Adipocyte (in vitro differentiated cells): ENCODE measurements at regions not wholly inside any gene's neighbourhood (a gene's known extent, or its start where the extent isn't known, plus 50 kb on each side); places are given as distances from the start of the nearest gene placed in this dataset.
"Not testable (repeated sequence)": the region's sequence is repeated elsewhere in the genome, so short reads cannot be mapped to it uniquely, and the experiment has no call there.

Experiments used
- DNase-seq: peaks from one replicate; pipeline ENCODE4 v3.0.0-alpha.2; 2015; ENCODE audit warnings: low read depth
- H3K27me3 ChIP-seq: replicated peaks from 2 replicates; pipeline ENCODE4 v1.7.0; 2013; ENCODE audit warnings: mild to moderate bottlenecking, low read length, moderate library complexity; ENCODE audit not compliant: control insufficient read depth, insufficient read depth
- H3K36me3 ChIP-seq: 2 replicates; pipeline ENCODE4 v1.7.0; 2013; ENCODE audit warnings: low read length, mild to moderate bottlenecking, moderate library complexity; ENCODE audit not compliant: control insufficient read depth, insufficient read depth, severe bottlenecking
- H3K4me1 ChIP-seq: 2 replicates; pipeline ENCODE4 v1.7.0; 2013; ENCODE audit warnings: mild to moderate bottlenecking, low read length, moderate library complexity; ENCODE audit not compliant: control insufficient read depth, insufficient read depth
- H3K4me3 ChIP-seq: 2 replicates; pipeline ENCODE4 v1.7.0; 2013; ENCODE audit warnings: mild to moderate bottlenecking, low read length, moderate library complexity
- H3K9ac ChIP-seq: 2 replicates; pipeline ENCODE4 v1.7.0; 2013; ENCODE audit warnings: mild to moderate bottlenecking, low read length, moderate library complexity
- H3K9me3 ChIP-seq: 2 replicates; pipeline ENCODE4 v1.7.0; 2013; ENCODE audit warnings: mild to moderate bottlenecking, low read length, moderate library complexity; ENCODE audit not compliant: control insufficient read depth

DNA sequence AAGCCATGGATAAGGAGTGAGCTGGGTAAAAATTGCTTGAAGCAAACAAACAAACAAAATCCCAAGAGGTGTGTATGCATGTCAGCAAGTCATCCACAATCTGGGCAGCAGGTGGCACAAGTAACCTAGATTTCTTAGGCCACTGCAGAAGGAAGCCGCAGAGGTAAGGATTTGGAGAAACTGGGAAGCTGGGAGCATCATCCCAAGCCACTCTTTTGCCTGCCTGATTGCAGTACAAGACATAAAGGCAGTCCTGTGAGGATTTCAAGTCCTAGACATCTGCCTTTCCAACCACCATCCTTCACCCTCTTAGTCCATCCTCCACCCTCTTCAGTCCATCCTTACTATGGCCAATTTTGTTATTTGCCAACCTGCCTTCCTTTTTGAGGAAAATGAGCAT, 67.2 kb upstream of the BMAL1 start:
- H3K4me3 ChIP-seq: no peak overlapping the region
- no peak overlapping the region for H3K9ac ChIP-seq
- no peaks in the 10 kb centered on the region for H3K9me3 ChIP-seq
- no peaks in the 10 kb centered on the region for H3K36me3 ChIP-seq
- peak; percentile 76 for DNase-seq
- peaks cover 28% of the 10 kb centered on the region for H3K4me1 ChIP-seq
- no peaks in the 10 kb centered on the region for H3K27me3 ChIP-seq

DNA sequence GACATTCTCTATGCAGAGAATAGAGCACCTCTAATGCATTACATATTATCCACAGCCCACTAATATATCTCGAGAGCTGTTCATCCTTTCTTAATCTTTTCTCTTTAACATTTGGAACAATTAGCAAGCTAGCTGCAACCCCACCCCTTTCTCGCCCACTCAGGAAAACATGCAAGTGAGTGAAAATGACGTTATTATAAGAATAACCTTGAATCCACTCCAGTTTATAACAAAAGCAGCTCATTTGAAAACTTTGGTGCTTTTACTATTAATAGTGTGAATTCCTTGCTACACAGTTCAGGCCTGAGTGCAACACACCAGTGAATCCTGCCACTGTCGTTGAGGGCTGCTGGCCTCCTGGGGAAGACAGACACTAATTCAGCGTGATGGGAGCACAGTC, 63.3 kb upstream of the BMAL1 start:
- DNase-seq: no peak
- peaks cover 31% of the 10 kb centered on the region for H3K4me1 ChIP-seq
- no peak overlapping the region for H3K4me3 ChIP-seq
- H3K9me3 ChIP-seq: no peaks in the 10 kb centered on the region
- H3K27me3 ChIP-seq: no peaks in the 10 kb centered on the region
- H3K36me3 ChIP-seq: no peaks in the 10 kb centered on the region
- no peak overlapping the region for H3K9ac ChIP-seq

- Histone ChIP-seq H3K27me3 (no peaks in the 10 kb centered on the region), H3K4me3 (no peak overlapping the region), H3K9me3 (no peaks in the 10 kb centered on the region), H3K4me1 (peaks cover 31% of the 10 kb centered on the region), H3K9ac (no peak overlapping the region), H3K36me3 (no peaks in the 10 kb centered on the region)
- peak; percentile 55 for DNase-seq
Measured at GRCh38 chr11:13215149-13215548, 62.4 kb upstream of the BMAL1 start.

DNA sequence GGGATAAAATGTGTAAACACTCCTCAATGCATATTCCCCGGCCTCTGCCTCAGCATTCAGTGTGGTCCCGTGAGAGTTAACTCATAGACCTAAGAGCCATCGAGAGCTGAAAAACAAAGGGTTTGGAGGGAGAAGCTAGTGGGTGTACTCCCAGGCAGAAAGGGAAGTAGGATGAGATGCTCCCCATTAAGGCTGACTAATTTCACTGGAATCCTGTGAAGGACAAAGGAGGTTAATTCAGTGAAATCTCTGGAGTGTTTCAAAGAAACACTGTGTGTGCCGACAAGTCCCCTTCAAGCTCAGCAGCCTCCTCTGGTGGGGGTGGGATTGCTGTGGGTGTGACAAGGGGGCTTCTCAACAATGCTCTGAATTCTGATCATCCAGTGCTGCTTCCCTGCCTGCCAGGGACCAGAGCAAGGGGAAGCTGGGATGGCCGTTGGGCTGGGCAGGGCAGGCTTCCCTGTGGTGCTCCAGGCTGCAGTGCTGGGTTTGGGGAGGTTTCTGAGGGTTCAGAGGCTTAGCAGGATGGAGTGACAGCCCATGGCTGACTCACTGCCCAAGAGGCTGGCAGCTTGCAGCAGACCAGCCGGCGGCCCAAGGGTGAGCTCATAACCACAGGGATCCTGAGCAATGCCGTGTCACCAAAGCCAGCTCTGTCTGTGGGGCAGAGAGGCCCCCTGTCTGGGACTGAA, 61.4 kb upstream of the BMAL1 start:
- Histone ChIP-seq H3K9ac (peak overlapping the region; percentile 77), H3K4me1 (peaks cover 31% of the 10 kb centered on the region), H3K27me3 (no peaks in the 10 kb centered on the region), H3K9me3 (no peaks in the 10 kb centered on the region), H3K4me3 (peak overlapping the region; percentile 51), H3K36me3 (no peaks in the 10 kb centered on the region)
- DNase-seq: peak; percentile 93

- H3K4me1 ChIP-seq: peaks cover 31% of the 10 kb centered on the region
- DNase-seq: no peak
- no peaks in the 10 kb centered on the region for H3K9me3 ChIP-seq
- no peaks in the 10 kb centered on the region for H3K36me3 ChIP-seq
- peak overlapping the region; percentile 13 for H3K9ac ChIP-seq
- H3K4me3 ChIP-seq: no peak overlapping the region
- H3K27me3 ChIP-seq: no peaks in the 10 kb centered on the region
Measured at GRCh38 chr11:13216711-13217075, 60.9 kb upstream of the BMAL1 start.

- peaks cover 28% of the 10 kb centered on the region for H3K4me1 ChIP-seq
- H3K9ac ChIP-seq, H3K4me3 ChIP-seq, DNase-seq, H3K27me3 ChIP-seq, H3K36me3 ChIP-seq, H3K9me3 ChIP-seq: not testable (repeated sequence)
Measured at GRCh38 chr11:13218685-13219084, 58.9 kb upstream of the BMAL1 start.

- DNase-seq: no peak
- Histone ChIP-seq H3K4me3 (no peak overlapping the region), H3K4me1 (peaks cover 20% of the 10 kb centered on the region), H3K9me3 (no peaks in the 10 kb centered on the region), H3K27me3 (no peaks in the 10 kb centered on the region), H3K9ac (no peak overlapping the region), H3K36me3 (no peaks in the 10 kb centered on the region)
Measured at GRCh38 chr11:13220148-13220547, 57.4 kb upstream of the BMAL1 start.

DNA sequence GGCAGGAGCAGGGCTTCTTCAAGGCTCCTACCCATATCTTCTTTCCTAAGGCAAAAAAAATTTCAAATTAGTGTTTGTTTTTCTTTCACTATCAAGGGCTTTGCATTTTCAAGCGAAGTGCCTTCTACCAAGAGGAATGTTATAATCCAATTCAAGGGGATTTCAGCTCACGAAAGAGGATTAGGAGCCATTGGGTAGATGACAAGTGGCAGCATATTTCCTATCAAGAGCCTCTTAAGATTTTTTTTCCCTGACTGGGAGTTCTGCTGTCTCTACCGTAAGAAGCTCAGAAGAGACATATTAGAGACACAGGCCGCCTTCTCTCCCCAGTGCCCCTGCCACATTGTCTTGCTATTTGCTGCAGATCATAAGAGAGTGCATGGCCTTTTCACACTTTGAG, 55.9 kb upstream of the BMAL1 start:
- H3K9me3 ChIP-seq: no peaks in the 10 kb centered on the region
- no peak for DNase-seq

DNA sequence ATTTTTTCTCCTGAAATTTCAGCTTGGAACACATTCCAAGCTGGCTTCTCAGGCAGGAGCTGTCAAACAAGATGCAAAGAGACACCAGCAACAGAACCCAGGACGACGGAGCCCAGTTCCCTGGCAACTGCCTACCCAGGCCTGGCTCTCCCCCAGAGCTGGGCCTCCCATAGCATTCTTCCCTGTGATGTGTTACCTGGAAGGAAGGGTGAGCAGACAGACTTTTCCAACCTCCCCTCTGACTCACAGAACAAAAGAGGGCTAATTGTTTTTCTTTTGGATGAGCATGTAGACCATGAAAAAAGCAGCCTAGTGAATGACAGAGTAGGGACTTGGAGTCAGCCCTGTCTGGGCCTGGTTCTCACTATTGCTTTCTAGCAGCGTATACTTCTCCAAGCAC, 55.3 kb upstream of the BMAL1 start:
- H3K36me3 ChIP-seq: no peaks in the 10 kb centered on the region
- no peaks in the 10 kb centered on the region for H3K9me3 ChIP-seq
- no peak for DNase-seq
- H3K9ac ChIP-seq: no peak overlapping the region
- no peak overlapping the region for H3K4me3 ChIP-seq
- H3K4me1 ChIP-seq: no peaks in the 10 kb centered on the region
- H3K27me3 ChIP-seq: no peaks in the 10 kb centered on the region

More for the DNA sequence above, 55.9 kb upstream of the BMAL1 start:
- no peak overlapping the region for H3K9ac ChIP-seq
- H3K4me1 ChIP-seq: peaks cover 4% of the 10 kb centered on the region
- H3K27me3 ChIP-seq: no peaks in the 10 kb centered on the region
- no peak overlapping the region for H3K4me3 ChIP-seq
- H3K36me3 ChIP-seq: no peaks in the 10 kb centered on the region

DNA sequence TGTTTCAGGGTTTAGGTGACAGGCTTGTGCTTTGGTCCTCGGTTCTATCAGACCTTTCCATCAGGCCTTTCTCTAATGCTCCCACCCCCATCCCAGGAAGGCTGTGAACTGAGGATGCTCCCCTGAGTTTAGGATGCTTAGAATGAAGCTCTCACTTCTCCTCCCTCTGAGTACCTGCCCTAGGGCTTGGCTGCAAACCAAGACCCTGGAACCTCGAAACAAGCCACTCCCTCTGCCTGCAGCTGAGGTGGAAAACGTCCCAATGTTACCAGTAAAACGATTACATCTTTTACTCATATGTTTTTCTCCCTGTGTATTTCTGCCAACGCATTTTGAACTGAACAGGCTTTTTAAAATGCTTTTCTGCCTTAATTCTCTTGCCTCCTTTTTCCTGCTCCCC, 54.5 kb upstream of the BMAL1 start:
- H3K4me3 ChIP-seq: no peak overlapping the region
- no peaks in the 10 kb centered on the region for H3K9me3 ChIP-seq
- no peaks in the 10 kb centered on the region for H3K4me1 ChIP-seq
- H3K9ac ChIP-seq: no peak overlapping the region
- no peak for DNase-seq
- H3K27me3 ChIP-seq: no peaks in the 10 kb centered on the region
- H3K36me3 ChIP-seq: no peaks in the 10 kb centered on the region

DNA sequence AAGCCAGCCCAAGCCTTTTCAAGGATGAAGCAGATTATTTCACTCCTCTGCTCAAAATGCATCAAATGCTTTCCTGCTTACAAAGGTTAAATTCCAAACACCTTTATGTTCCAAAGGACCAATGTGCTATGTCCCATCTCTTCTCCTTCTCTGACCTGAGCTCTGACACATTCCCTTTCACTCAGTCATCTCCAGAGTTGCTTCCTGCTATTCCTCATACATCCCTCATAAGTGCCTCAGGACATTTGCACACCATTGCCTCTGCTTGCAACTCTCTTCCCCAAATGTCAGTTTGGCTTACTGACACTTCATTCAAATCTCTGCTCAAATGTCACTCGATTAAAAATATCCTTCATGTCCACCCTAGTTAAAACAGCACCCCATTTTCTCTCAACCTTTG, 53.3 kb upstream of the BMAL1 start:
- peaks cover 8% of the 10 kb centered on the region for H3K4me1 ChIP-seq
- H3K9ac ChIP-seq: no peak overlapping the region
- no peaks in the 10 kb centered on the region for H3K27me3 ChIP-seq
- H3K4me3 ChIP-seq: no peak overlapping the region
- no peak for DNase-seq
- no peaks in the 10 kb centered on the region for H3K36me3 ChIP-seq
- no peaks in the 10 kb centered on the region for H3K9me3 ChIP-seq
